IMR-90 (cell line): ENCODE measurements at regions not wholly inside any gene's neighbourhood (a gene's known extent, or its start where the extent isn't known, plus 50 kb on each side); places are given as distances from the start of the nearest gene placed in this dataset.

Source experiments
- ATAC-seq: fragments of 200-7000 bp; cut with Tn5 transposase; 2 replicates; pipeline ENCODE4 v1.9.1; 2020; ENCODE audit warnings: low read depth, mild to moderate bottlenecking, moderate library complexity
- BruUV-seq: library from RNA; stranded (reverse); fragments of 400-500 nt; replicated peaks from 2 replicates; lab custom pipeline; 2021; lab: Mats Ljungman, UMichigan
- CTCF ChIA-PET: fragments of 300-600 bp; formaldehyde crosslinking; extraction: SDS; loops from one replicate; lab custom pipeline; 2021; ENCODE audit warnings: antibody characterized with exemption; lab: Yijun Ruan, JAX
- POLR2A ChIA-PET: fragments of 300-600 bp; sonication (Branson Sonifier 250); formaldehyde crosslinking; loops from one replicate; lab custom pipeline; 2022; ENCODE audit warnings: antibody characterized with exemption; ENCODE audit not compliant: unreplicated experiment; lab: Charles Lee
- DNase-seq: peaks from one replicate; pipeline ENCODE4 v3.0.0; 2013
- H2AFZ ChIP-seq: replicated peaks from 2 replicates; pipeline ENCODE3; 2013; ENCODE audit warnings: low read length, mild to moderate bottlenecking; ENCODE audit not compliant: poor library complexity
- H2AK5ac ChIP-seq: 2 replicates; pipeline ENCODE4 v1.6.1; 2013; ENCODE audit warnings: low read depth, low read length, inconsistent platforms
- H2AK9ac ChIP-seq: replicated peaks from 2 replicates; pipeline ENCODE3; 2013; ENCODE audit warnings: mild to moderate bottlenecking, low read depth, low read length, moderate library complexity; ENCODE audit not compliant: poor library complexity
- H2BK120ac ChIP-seq: 2 replicates; pipeline ENCODE4 v1.6.1; 2013; ENCODE audit warnings: low read depth, low read length, inconsistent platforms
- H2BK15ac ChIP-seq: 3 replicates; pipeline ENCODE4 v1.6.1; 2013; ENCODE audit warnings: low read depth, low read length, inconsistent platforms
- H2BK20ac ChIP-seq: 2 replicates; pipeline ENCODE4 v1.6.1; 2013; ENCODE audit warnings: low read depth, mild to moderate bottlenecking, inconsistent platforms, low read length, moderate library complexity
- H2BK5ac ChIP-seq: 2 replicates; pipeline ENCODE4 v1.6.1; 2013; ENCODE audit warnings: mild to moderate bottlenecking, low read depth, low read length, inconsistent platforms; ENCODE audit not compliant: poor library complexity, severe bottlenecking
- H3K14ac ChIP-seq: replicated peaks from 2 replicates; pipeline ENCODE4 v1.6.1; 2013; ENCODE audit warnings: low read depth, low read length, inconsistent platforms
- H3K18ac ChIP-seq: 2 replicates; pipeline ENCODE4 v1.6.1; 2013; ENCODE audit warnings: low read depth, low read length, control low read depth
- H3K23ac ChIP-seq: 2 replicates; pipeline ENCODE4 v1.6.1; 2013; ENCODE audit warnings: low read depth, low read length, inconsistent platforms
- H3K27ac ChIP-seq: 2 replicates; pipeline ENCODE4 v1.5.1; 2013; ENCODE audit warnings: mild to moderate bottlenecking, control low read depth, low read length; ENCODE audit not compliant: insufficient read depth
- H3K27me3 ChIP-seq: 2 replicates; pipeline ENCODE4 v1.6.1; 2013; ENCODE audit warnings: low read length; ENCODE audit not compliant: control insufficient read depth, insufficient read depth
- H3K36me3 ChIP-seq: 2 replicates; pipeline ENCODE4 v1.6.1; 2013; ENCODE audit warnings: low read length, mixed read lengths; ENCODE audit not compliant: control insufficient read depth, insufficient read depth
- H3K4ac ChIP-seq: 2 replicates; pipeline ENCODE4 v1.6.1; 2013; ENCODE audit warnings: low read depth, low read length, inconsistent platforms
- H3K4me1 ChIP-seq: 2 replicates; pipeline ENCODE4 v1.6.1; 2013; ENCODE audit warnings: low read length, mixed read lengths; ENCODE audit not compliant: control insufficient read depth, insufficient read depth
- H3K4me2 ChIP-seq: 2 replicates; pipeline ENCODE4 v1.6.1; 2013; ENCODE audit warnings: low read depth, mild to moderate bottlenecking, control low read depth, low read length, moderate library complexity
- H3K4me3 ChIP-seq: 2 replicates; pipeline ENCODE4 v1.5.1; 2013; ENCODE audit warnings: low read depth, mild to moderate bottlenecking, control low read depth, low read length, moderate library complexity; ENCODE audit not compliant: insufficient read depth
- H3K56ac ChIP-seq: 2 replicates; pipeline ENCODE4 v1.6.1; 2013; ENCODE audit warnings: low read length, inconsistent platforms; ENCODE audit not compliant: insufficient read depth; ENCODE audit errors: extremely low read depth
- H3K79me1 ChIP-seq, 2 experiments: 2 replicates each; pipeline ENCODE4 v1.6.1; 2013; ENCODE audit warnings: low read length in 2 of 2, inconsistent platforms in 1 of 2, low read depth in 1 of 2
- H3K9ac ChIP-seq: 2 replicates; pipeline ENCODE4 v1.6.1; 2013; ENCODE audit warnings: low read depth, low read length, control low read depth
- H3K9me1 ChIP-seq: 2 replicates; pipeline ENCODE4 v1.6.1; 2013; ENCODE audit warnings: low read length, inconsistent platforms; ENCODE audit not compliant: insufficient read depth
- H3K9me3 ChIP-seq: 2 replicates; pipeline ENCODE4 v1.6.1; 2013; ENCODE audit warnings: low read length; ENCODE audit not compliant: control insufficient read depth, insufficient read depth
- H4K20me1 ChIP-seq: 2 replicates; pipeline ENCODE4 v1.6.1; 2013; ENCODE audit warnings: low read length, inconsistent platforms; ENCODE audit not compliant: insufficient read depth
- H4K5ac ChIP-seq: 2 replicates; pipeline ENCODE4 v1.6.1; 2013; ENCODE audit warnings: mild to moderate bottlenecking, low read depth, low read length, control low read depth
- H4K8ac ChIP-seq, 2 experiments: 2 replicates each; pipeline ENCODE4 v1.6.1; 2013; ENCODE audit warnings: low read depth in 2 of 2, low read length in 2 of 2, control low read depth in 1 of 2, inconsistent platforms in 1 of 2
- H4K91ac ChIP-seq: 2 replicates; pipeline ENCODE4 v1.6.1; 2013; ENCODE audit warnings: low read depth, low read length, inconsistent platforms; ENCODE audit not compliant: insufficient read depth
- BHLHE40 ChIP-seq: fragments of 150-350 bp; IDR thresholded peaks from 2 replicates; pipeline ENCODE4 v1.6.1; 2016; ENCODE audit warnings: mild to moderate bottlenecking, low read depth, low read length
- CEBPB ChIP-seq: IDR thresholded peaks from 2 replicates; pipeline ENCODE4 v1.6.1; 2012; ENCODE audit warnings: low read depth, low read length, improper control_type of control experiment
- CHD1 ChIP-seq: IDR thresholded peaks from 2 replicates; pipeline ENCODE4 v1.6.1; 2012; ENCODE audit warnings: low read depth, low read length, improper control_type of control experiment
- FOS ChIP-seq: fragments of 150-350 bp; IDR thresholded peaks from 2 replicates; pipeline ENCODE4 v1.6.1; 2016; ENCODE audit warnings: low read depth, low read length
- MAFK ChIP-seq: IDR thresholded peaks from 2 replicates; pipeline ENCODE4 v1.6.1; 2012; ENCODE audit warnings: low read depth, low read length, improper control_type of control experiment
- MAZ ChIP-seq: IDR thresholded peaks from 2 replicates; pipeline ENCODE4 v1.6.1; 2012; ENCODE audit warnings: low read depth, mild to moderate bottlenecking, low read length, improper control_type of control experiment, moderate library complexity, borderline replicate concordance
- MXI1 ChIP-seq: IDR thresholded peaks from 2 replicates; pipeline ENCODE4 v1.6.1; 2012; ENCODE audit warnings: low read depth, mild to moderate bottlenecking, low read length, moderate library complexity, borderline replicate concordance
- NFE2L2 ChIP-seq: fragments of 150-350 bp; IDR thresholded peaks from 2 replicates; pipeline ENCODE4 v1.6.1; 2016; ENCODE audit warnings: low read depth, mild to moderate bottlenecking, low read length
- POLR2A ChIP-seq: IDR thresholded peaks from 2 replicates; pipeline ENCODE4 v1.6.1; 2012; ENCODE audit warnings: mild to moderate bottlenecking, low read depth, low read length
- RAD21 ChIP-seq: IDR thresholded peaks from 2 replicates; pipeline ENCODE4 v1.6.1; 2012; ENCODE audit warnings: low read length, improper control_type of control experiment
- RCOR1 ChIP-seq: IDR thresholded peaks from 2 replicates; pipeline ENCODE4 v1.6.1; 2012; ENCODE audit warnings: mild to moderate bottlenecking, low read length, improper control_type of control experiment; ENCODE audit not compliant: insufficient replicate concordance
- RFX5 ChIP-seq: IDR thresholded peaks from 2 replicates; pipeline ENCODE4 v1.8.0; 2012; ENCODE audit warnings: low read depth, mild to moderate bottlenecking, low read length, moderate library complexity
- SMC3 ChIP-seq: fragments of 150-350 bp; IDR thresholded peaks from 2 replicates; pipeline ENCODE4 v1.6.1; 2016; ENCODE audit warnings: low read depth, mild to moderate bottlenecking, antibody characterized with exemption, low read length, moderate library complexity
- WGBS, 2 experiments: methylation state at CpG; one replicate each; pipeline versions ENCODE4 v1.1.5 to v1.1.7; 2013; ENCODE audit warnings: missing lambda C conversion rate in 2 of 2; ENCODE audit not compliant: insufficient read length in 1 of 2; ENCODE audit errors: extremely low coverage in 2 of 2; 5-methylcytosine and 5-hydroxymethylcytosine counted together
- dilution Hi-C: fragments of 300-500 bp; cut with HindIII; formaldehyde crosslinking; loops from one replicate; pipeline ENCODE4 v1.14.3; 2018; ENCODE audit warnings: low sequenced_read_pairs; ENCODE audit not compliant: unreplicated experiment
- in situ Hi-C: fragments of 300-500 bp; cut with MboI; formaldehyde crosslinking; loops from 3 replicates; pipeline ENCODE4 v1.14.3; 2019; ENCODE audit warnings: low sequenced_read_pairs, inconsistent platforms, mixed read lengths
- intact Hi-C: fragments of 100-400 bp; cut with micrococcal nuclease; formaldehyde crosslinking; loops from 2 replicates; pipeline ENCODE4 v1.10.0; 2022
- TF ChIP-seq, protein P1 (sequence below): conservative IDR thresholded peaks from 2 replicates; pipeline ENCODE4 v1.5.1; 2012; ENCODE audit warnings: mild to moderate bottlenecking, low read depth, low read length, improper control_type of control experiment
- TF ChIP-seq, protein P2 (sequence below): fragments of 150-350 bp; IDR thresholded peaks from 2 replicates; pipeline ENCODE4 v1.6.1; 2016; ENCODE audit warnings: low read depth, mild to moderate bottlenecking, low read length, moderate library complexity, borderline replicate concordance
- TF ChIP-seq, protein P3 (sequence below): fragments of 150-350 bp; IDR thresholded peaks from 2 replicates; pipeline ENCODE4 v1.6.1; 2017; ENCODE audit warnings: mild to moderate bottlenecking, antibody characterized with exemption, low read length, low read depth

DNA sequence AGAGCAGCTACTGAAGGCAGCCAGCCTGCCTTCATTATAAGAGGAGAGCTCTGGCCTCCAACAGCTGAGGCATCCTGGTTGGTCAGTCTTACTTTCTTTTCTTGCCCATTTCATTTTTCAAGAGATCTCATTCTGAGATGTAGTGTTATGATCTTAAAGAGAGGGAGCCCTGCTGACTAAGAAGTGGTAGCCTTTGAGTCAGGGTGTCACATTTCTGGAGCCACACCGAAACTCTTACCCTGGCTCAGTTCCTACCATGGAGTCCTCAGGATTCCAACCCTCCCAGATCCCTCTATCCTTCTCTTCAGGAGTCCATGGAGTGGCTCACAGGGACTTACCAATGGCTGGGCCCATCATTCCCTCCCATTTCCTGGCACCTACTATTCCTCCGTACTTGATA, 386.1 kb upstream of the LARGE1 start:
- H3K9me1 ChIP-seq, result no peaks in the 10 kb centered on the region
- no peak overlapping the region for H2BK120ac ChIP-seq
- H3K27me3 ChIP-seq, result no peaks in the 10 kb centered on the region
- H4K91ac ChIP-seq, result no peak overlapping the region
- H3K23ac ChIP-seq, result no peak overlapping the region
- H3K9ac ChIP-seq, result no peak overlapping the region
- no peak overlapping the region for H2AFZ ChIP-seq
- ChIA-PET CTCF (no interaction called here), POLR2A (no interaction called here)
- no peak overlapping the region for H2BK5ac ChIP-seq
- in situ Hi-C loops, result no loop called here
- no peak overlapping the region for H3K4me3 ChIP-seq
- no peaks in the 10 kb centered on the region for H4K20me1 ChIP-seq
- TF ChIP-seq RFX5, result no peak
- no peak for TF ChIP-seq SMC3
- TF ChIP-seq, protein P1, sequence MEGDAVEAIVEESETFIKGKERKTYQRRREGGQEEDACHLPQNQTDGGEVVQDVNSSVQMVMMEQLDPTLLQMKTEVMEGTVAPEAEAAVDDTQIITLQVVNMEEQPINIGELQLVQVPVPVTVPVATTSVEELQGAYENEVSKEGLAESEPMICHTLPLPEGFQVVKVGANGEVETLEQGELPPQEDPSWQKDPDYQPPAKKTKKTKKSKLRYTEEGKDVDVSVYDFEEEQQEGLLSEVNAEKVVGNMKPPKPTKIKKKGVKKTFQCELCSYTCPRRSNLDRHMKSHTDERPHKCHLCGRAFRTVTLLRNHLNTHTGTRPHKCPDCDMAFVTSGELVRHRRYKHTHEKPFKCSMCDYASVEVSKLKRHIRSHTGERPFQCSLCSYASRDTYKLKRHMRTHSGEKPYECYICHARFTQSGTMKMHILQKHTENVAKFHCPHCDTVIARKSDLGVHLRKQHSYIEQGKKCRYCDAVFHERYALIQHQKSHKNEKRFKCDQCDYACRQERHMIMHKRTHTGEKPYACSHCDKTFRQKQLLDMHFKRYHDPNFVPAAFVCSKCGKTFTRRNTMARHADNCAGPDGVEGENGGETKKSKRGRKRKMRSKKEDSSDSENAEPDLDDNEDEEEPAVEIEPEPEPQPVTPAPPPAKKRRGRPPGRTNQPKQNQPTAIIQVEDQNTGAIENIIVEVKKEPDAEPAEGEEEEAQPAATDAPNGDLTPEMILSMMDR, result no peak
- no peak for TF ChIP-seq CHD1
- TF ChIP-seq FOS, result no peak
- no peak for TF ChIP-seq MAZ
- no peak for TF ChIP-seq RAD21
- TF ChIP-seq, protein P2, sequence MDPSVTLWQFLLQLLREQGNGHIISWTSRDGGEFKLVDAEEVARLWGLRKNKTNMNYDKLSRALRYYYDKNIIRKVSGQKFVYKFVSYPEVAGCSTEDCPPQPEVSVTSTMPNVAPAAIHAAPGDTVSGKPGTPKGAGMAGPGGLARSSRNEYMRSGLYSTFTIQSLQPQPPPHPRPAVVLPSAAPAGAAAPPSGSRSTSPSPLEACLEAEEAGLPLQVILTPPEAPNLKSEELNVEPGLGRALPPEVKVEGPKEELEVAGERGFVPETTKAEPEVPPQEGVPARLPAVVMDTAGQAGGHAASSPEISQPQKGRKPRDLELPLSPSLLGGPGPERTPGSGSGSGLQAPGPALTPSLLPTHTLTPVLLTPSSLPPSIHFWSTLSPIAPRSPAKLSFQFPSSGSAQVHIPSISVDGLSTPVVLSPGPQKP, result no peak
- no peak for TF ChIP-seq CEBPB
- TF ChIP-seq POLR2A, result no peak
- no peak for TF ChIP-seq MXI1
- no peak for TF ChIP-seq RCOR1
- TF ChIP-seq BHLHE40, result no peak
- TF ChIP-seq, protein P3, sequence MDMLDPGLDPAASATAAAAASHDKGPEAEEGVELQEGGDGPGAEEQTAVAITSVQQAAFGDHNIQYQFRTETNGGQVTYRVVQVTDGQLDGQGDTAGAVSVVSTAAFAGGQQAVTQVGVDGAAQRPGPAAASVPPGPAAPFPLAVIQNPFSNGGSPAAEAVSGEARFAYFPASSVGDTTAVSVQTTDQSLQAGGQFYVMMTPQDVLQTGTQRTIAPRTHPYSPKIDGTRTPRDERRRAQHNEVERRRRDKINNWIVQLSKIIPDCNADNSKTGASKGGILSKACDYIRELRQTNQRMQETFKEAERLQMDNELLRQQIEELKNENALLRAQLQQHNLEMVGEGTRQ, result no peak
- TF ChIP-seq MAFK, result no peak
- TF ChIP-seq NFE2L2, result no peak
- H3K4me2 ChIP-seq, result no peak overlapping the region
- H2AK9ac ChIP-seq, result no peak overlapping the region
- intact Hi-C loops, result no loop called here
- peaks cover 19% of the 10 kb centered on the region for H3K9me3 ChIP-seq
- H3K79me1 ChIP-seq, result no peaks in the 10 kb centered on the region
- WGBS, 2 experiments, result no CpG with 5 or more reads among the region's 2 CpGs
- no peaks in the 10 kb centered on the region for H3K4me1 ChIP-seq
- ATAC-seq (no peak), DNase-seq (no peak)
- H3K36me3 ChIP-seq, result no peaks in the 10 kb centered on the region
- H3K56ac ChIP-seq, result no peak overlapping the region
- H2AK5ac ChIP-seq, result no peak overlapping the region
- H2BK15ac ChIP-seq, result no peak overlapping the region
- no TSS peak for BruUV-seq
- dilution Hi-C loops, result no loop called here
- no peak overlapping the region for H3K18ac ChIP-seq
- no peak overlapping the region for H4K8ac ChIP-seq
- H3K27ac ChIP-seq, result no peak overlapping the region
- H3K14ac ChIP-seq, result no peak overlapping the region
- H2BK20ac ChIP-seq, result no peak overlapping the region
- H3K4ac ChIP-seq, result no peak overlapping the region
- no peak overlapping the region for H4K5ac ChIP-seq
